ENCODE measurements at regions not wholly inside any gene's neighbourhood (a gene's known extent, or its start where the extent isn't known, plus 50 kb on each side); places are given as distances from the start of the nearest gene placed in this dataset.

DNA sequence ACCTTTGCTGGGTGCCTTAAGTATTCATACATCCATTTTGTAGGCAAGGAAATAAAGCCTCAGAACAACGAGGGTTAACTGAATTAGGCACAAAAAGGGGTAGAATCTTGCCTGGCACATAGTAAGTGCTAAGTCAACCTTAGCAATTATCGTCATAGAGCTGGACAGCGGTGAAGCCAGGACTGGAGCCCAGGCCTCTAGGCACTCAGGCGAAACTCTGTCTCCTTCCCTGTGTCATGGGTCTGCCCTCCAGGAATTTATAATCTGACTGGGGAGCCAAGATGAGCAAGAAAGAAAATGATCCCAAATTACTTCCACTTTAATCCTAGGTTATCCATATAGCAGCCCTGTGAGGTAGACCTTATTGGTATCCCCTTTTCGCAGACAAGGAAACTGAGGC is 61.4 kb downstream of the KATNIP start:
- TF ChIP-seq REST (IDR thresholded peaks at IDR 0.05; ENCODE audit: low read depth, low read length), result no peak
- TF ChIP-seq CTCF (IDR thresholded peaks at IDR 0.05), result no peak
- no peak for TF ChIP-seq TAF1 (IDR thresholded peaks at IDR 0.05; ENCODE audit: borderline replicate concordance, low read depth, low read length)
- no peak for TF ChIP-seq FOSL2 (IDR thresholded peaks at IDR 0.05; ENCODE audit: borderline replicate concordance, low read depth)
- TF ChIP-seq MXI1 (IDR thresholded peaks at IDR 0.05; ENCODE audit: low read depth, low read length), result no peak
- TF ChIP-seq EP300 (IDR thresholded peaks at IDR 0.05; ENCODE audit: borderline replicate concordance in 1 of 2, low read depth in 1 of 2, low read length in 1 of 2), result no peak
- TF ChIP-seq SIN3A (IDR thresholded peaks at IDR 0.05; ENCODE audit: borderline replicate concordance, low read depth, low read length), result no peak
- TF ChIP-seq TEAD4 (IDR thresholded peaks at IDR 0.05; ENCODE audit: borderline replicate concordance, insufficient read depth), result no peak
- TF ChIP-seq EZH2phosphoT487 (IDR thresholded peaks at IDR 0.05; ENCODE audit: borderline replicate concordance, low read depth), result no peak
- no peak for TF ChIP-seq GATA2 (CRISPR knock-in tag; IDR thresholded peaks at IDR 0.05)
- no peak for TF ChIP-seq MEF2A (IDR thresholded peaks at IDR 0.05; ENCODE audit: borderline replicate concordance, low read depth)
- no peak for TF ChIP-seq RAD21 (IDR thresholded peaks at IDR 0.05; ENCODE audit: low read length)
- TF ChIP-seq RXRA (IDR thresholded peaks at IDR 0.05; ENCODE audit: borderline replicate concordance, low read depth), result no peak

Measured in SK-N-SH (cell line).